T follicular helper cell (primary cell): ENCODE measurements at regions not wholly inside any gene's neighbourhood (a gene's known extent, or its start where the extent isn't known, plus 50 kb on each side); places are given as distances from the start of the nearest gene placed in this dataset.
A peak's percentile ranks its signal among the peaks of the same experiment; 100 is the strongest.

Experiments used
- DNase-seq: peaks from one replicate; pipeline ENCODE4 v3.0.0-alpha.2; 2020; ENCODE audit warnings: low read depth

DNA sequence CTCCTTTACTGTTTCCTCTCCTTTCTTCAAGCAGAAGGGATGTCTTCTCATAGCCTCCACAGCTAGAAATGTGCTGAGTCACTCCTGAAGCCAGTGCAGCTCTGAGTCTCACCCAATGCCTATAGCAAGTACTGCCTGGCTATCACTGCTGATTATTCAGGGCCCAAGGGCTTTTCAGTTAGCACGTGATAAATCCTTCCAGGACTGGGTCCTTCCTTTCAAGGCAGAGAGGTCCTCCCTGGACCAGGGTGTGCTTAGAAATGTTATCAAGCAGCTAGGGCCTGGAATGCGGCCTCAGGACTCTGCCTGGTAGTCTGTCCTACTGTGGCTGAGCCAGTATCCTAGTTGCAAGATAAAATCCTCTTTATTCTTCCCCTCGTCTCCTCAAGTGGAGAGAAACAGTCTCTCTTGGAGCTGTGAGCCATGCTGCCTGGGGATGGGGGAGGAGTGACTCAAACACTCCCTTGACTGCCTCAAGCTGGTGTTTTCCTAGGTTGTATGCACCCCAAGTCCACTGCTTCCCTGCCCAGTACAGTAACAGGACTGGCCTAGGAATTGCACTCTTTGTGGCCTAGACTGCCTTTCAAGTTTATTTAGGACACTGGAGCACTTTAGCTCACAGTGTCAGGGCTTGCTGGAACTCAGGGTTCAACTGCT is 198.7 kb upstream of the SERP2 start:
- no peak for DNase-seq

DNA sequence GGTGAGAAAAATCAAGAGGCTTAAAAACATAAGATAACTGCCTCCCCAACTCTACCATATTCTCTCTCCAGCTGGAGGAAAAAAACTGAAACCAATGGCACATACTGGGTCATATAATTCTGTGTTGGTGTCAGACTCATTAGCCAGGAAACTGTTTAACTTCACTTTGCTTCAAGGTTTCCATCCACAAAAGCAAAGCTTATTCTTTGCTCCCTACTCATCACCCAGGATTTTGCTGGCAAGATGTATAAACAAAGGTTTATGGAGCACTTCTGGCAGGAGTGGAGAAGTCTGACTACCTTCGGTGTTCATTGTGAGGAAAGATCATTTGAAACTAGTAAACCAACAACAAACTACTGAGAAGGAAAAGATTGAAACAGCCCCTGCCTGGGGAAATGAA is 197.5 kb upstream of the SERP2 start:
- no peak for DNase-seq

DNA sequence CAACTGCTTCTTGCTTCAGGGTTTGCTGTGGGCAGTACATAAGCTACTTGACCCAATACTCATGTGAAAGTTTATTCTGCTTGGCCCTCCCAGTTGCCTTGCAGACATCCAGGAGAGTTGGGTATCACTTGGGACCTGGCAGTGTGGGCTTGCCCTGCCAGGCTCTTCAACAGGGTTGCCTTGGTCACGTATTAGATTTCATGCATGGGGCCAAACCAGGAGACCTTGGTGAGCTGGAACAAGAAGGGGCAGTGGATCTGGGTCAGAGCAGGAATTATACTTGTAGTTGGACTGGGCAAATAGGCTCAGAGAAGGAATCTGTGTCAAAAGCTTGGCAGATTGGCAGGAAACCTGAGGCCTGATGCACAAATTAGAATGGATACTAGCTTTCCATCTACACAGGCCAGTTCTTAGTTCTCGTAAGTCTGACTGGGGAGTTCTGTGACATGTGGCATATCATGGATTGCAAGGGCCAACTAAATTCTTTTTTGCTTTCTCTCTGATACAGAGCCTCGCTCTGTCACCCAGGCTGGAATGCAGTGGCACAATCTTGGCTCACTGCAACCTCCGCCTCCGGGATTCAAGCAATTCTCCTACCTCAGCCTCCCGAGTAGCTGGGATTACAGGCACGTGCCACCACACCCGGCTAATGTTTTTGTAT is 192.6 kb upstream of the SERP2 start:
- no peak for DNase-seq

DNA sequence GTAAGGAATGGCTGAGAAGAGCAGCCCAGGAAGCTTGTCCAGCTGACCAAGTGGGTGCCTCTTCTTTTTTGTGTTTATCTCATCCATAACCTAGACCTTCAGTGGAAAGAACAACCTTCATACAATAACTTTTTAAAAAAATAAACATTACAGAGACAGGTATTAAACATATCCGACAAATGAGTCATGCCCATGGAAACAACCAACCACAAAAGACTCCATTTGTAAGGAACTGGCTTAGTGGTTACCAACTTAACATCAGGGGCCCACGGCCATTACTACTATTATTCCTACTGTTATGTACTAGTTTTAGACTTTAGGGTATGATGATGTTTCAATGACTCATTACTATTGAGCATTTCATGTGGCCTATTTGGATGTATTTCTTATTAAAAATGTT is 191.7 kb upstream of the SERP2 start:
- DNase-seq = no peak

DNA sequence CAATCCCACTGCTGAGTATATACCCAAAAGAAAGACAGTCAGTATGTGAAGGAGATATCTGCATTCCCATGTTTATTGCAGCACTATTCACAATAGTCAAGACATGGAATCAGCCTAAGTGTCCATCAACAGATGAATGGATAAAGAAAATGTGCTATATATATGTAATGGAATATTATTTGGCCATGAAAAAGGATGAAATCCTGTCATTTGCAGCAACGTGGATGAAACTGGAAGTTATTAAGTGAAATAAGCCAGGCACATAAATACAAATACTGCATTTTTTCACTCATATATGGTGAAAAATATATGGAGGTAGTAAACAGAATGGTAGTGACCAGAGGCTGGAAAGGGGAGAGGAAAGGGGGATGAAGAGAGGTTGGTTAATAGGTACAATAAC is 188.9 kb upstream of the SERP2 start:
- DNase-seq = no peak

DNA sequence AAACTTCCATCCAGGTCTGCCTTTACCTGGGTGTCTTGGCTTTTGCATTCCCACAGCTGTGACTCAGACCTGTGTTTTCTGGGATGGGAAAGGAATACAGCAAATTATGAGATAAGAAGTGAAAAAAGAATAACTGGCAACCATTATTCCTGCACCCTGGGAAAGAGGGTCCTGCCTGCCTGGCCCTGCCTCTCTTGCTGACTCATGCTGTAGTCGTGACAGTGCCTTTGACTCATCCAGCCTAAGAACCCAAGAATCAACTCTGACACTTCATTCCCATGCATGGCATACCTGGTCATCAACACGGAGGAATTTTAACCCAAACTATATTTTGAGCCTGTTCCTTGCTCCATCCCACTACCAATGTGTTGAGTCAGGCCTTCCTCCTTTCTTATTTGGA is 185.4 kb upstream of the SERP2 start:
- no peak for DNase-seq

DNA sequence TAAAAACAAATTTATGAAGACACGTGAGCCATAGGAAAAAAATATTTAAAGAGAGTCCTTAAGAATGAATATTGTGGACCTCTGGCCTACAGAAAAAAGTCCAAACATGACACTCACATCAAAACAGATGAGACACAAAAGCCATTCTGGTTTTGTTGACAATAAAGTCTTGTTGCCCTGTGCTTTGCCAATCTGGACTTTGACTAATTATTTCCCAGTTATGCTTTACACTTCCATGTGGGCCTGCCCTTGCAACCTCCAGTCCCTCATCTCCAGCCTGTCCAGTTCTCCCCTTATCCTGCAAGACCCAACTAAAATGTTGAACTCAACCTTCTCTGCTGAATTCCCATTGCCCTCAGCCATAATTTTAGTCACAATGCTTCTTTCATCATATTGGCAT is 184.5 kb upstream of the SERP2 start:
- DNase-seq = no peak

DNA sequence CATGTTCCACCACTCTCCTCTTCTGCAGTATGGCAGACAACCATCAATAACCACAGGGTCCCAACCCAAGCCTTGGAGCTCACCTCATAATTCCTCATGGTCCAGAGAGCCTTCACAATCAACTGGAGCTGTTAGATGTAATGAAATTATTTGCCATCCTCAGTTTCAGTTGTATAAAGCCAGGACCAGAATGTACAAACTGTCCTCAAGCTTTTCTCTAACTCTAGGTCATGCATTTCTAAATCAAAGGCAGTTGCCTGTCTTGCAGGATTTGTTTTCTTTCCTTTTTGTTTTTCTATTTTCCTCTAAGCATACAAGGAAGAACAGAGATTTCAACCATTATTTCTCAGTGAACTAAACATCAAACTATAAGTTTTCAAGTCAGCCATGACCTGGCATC is 182.5 kb upstream of the SERP2 start:
- no peak for DNase-seq

DNA sequence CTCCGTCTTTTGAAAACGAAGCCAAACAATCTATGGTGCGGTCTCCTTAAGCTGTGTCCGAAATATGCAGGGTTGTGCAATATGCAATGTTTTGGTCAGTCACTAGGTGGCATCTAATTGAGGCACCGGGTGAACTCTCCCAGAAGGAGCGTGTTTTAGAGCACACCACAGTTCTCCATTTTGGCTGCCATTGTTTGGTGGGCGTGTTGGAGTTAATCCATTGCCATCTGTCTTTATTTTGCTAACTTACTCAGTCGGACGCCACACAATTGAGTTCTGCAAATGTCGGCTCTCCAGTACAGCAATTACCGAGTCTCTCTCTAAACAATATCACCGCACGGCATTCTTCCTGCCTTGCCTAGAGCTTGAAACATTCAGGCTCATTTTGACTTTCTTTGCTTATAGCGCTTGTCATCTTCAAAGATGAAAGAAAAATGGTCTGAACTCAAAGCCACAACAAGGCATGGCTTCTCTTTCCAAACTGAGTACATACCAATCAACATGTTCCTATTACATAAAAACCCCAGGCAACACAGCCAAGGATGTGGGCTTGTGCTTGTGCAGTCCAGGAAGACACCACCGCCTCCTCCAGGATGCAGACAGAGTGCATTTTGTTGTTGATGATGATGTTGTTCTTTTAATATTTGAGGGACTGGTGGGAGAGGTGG is 182.0 kb upstream of the SERP2 start:
- peak; percentile 10 for DNase-seq

DNA sequence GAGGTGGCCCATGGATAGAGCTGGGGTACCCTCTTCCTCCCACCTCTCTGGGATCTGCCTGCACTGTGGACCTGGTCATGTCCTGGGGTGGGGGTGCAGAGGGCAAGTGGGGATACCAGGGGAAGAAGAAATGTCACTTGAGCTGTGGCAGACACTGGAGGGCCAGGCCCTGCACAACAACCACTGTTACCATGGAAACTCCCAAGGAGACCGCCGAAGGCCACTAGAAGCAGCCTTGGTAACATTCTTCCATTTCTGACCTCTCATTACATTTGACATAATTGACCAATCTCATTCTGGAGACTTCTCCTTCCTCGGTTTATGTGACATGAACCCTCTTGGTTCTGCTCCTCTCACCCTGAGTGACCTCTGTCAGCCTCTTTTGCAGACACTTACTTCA is 179.9 kb upstream of the SERP2 start:
- DNase-seq = no peak

DNA sequence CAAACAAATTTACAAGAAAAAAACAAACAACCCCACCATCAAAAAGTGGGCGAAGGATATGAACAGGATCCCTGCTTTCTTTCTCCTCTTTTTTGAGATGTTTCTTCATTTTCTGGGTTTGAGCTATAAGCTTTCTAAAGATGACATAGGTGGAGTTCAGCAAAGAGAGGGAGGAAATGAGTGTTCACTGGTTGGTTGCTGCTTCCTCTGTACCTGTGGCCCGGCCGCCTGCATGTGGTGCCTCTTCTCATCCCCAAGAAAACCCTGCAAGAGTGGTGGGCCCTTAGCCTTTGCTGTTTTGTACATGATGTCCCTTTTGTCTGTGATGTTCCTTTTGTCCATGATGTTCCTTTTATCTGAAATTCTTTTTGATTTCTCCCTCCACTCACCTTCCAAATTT is 178.4 kb upstream of the SERP2 start:
- no peak for DNase-seq

DNA sequence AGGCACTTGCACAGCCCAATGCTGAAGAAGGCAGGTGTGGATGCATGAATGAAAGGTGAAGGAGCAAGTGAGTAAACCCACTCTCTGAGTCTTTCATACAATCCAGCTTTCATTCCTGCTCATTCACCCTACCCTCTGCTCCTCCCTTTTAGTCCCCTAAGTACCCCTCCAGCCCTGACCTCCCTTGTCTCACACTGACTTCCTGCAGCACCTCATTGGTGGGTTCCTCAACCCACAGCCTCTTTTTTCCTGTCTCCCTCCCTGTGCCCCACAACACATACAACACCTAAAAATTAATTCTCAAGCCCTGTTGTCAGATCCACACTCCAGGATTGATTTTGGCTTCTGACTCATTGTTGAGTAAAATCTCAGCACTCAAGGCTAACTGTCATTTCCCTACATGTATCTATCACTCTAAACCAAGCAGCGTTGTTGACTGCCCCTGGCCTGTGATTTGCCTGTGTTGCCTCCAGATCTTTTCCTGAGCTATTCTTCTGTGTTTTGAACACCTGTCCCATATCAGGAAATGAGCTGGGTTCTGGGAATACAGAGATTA is 177.3 kb upstream of the SERP2 start:
- DNase-seq = no peak

DNA sequence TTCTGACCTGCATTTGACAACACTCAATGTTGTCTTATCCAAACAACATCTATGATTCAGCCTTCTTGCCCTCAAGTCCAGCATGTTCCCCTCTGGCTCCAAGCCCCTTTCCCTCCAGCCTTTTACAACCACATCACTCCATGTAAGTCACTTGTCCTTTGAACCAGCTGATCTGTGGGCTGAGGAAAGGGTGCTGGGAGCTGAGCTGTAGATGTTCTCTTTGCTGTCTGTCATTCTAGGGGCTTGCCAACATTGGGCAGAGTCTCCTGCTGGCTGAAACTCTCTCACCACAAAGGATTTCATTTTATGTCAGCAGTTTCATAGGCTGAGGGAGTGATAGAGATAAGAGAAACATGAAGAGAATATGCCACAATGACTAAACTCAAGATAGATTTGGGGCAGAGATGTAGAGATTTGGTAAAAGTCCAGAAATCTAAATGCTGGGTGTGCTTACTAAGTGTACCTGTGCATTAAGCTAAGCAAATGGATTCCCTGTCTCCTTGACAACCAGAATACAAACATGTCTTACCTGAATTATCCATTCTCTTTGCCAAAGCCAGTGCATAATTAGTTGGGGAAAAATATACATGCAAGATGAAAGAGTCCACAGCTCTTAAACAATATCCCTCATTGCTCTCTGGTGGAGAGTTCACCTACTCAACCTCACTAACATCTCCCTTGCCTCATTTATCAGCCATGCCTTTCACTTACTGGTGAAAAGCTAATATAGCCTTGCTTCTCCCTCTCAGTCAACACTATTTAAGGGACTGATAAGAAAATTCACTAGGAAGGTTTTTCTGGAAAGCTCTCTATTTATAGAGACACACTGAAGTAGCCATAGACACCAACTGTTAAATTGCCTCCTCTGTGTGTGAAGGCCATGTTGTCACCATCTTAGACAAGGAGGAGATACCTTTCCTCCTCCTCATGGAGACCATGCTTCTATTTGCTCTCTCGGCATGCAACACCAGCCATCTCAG is 175.5 kb upstream of the SERP2 start:
- no peak for DNase-seq

DNA sequence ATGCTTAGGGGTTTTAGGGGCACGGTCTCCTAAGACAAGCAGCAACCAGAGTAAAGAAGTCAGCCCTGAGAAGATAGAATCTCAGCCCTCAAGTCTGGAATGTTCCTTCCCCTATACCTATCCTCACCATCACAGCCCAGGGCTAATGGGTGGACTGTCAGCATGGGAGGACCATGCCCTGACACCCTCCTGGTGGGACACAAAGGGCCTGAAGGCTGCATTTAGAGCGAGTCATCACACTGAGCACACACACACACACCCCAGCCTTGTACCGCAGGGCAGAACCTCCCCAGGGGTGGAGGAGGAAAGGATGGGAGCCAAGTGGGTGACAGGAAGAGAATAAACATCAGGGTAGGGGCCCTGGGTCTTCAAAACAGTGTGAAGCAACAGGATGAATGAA is 174.8 kb upstream of the SERP2 start:
- no peak for DNase-seq

DNA sequence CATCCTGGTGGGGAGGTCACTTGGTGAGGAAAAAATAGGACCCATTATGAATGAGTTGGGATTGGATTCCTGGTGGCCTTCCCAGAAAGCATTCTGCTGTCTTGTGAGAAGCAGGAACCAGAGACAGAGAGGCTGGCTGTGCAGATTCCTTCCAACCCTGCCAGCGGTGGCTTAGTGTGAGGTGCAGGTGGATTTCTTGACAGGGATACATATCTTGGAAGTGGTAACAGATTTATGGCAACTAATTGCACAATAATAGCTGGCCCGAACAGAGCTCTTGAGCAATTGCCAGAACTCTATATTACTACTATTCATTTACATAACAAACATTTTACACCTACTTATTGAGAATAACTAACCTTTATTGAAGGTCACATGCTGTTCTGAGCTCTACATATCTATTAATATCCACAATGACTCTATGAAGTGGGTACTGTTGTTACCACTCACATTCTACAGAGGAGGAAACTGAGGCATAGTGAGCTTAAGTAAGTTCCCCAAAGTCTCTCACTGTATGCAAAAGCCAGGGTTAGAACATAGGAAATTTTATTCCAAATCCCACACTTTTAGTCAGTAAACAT is 173.9 kb upstream of the SERP2 start:
- DNase-seq = no peak

DNA sequence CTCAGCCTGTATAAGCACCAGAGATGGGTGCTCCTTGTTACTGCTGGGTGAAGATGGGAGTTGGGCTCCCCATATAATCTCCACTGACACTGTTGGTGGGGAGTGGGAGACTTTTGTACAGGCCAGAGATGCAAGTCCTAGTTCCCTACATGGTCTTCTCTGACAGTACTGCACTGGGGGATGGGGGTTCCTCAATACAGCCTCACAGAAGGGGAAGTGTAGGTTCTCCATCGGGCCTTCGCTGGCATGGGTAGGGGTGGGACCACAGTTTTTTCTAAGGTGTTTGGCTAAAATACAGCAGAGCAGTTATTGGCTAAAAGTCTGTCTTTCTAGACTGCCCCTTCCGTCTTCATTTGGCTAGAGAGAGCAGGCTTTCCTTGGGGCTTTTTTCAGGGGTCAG is 167.2 kb upstream of the SERP2 start:
- DNase-seq = no peak

DNA sequence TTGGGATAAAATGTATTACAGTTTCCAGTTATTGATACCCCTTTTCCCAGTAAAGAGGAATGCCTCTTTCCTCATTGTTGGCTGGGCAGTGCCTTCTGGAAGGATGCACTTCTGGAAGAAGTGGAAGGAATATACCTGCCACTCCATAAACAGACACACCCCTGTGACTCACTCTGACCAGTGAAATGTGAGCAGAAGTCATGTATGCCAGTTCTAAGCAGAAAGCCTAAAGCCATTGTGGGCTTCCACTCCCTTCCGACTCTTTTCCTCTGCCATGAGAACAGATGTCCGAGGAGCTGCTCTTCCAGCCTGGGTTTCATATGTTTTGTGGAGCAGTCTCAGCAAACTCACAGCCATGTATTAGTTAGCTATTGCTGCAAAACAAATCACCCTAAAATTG is 166.1 kb upstream of the SERP2 start:
- DNase-seq = no peak

DNA sequence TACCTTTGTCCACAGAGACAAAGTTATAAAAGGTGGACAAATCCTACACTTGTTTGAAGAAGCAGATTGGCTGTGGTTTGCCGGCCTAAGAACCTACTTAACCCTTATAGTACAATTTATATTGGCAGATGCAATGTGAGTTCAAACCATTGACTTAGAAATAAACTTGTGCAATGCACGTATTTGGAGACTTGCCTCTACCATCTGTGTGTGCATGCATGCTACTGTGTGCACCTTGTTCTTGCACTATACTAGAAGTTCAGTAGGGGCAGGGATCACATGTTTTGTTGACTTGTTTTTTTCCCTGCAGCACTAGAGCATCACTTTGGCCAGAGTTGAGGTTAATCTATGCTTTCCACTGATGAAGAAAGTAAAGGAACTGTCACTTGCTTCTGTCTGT is 163.1 kb upstream of the SERP2 start:
- no peak for DNase-seq

DNA sequence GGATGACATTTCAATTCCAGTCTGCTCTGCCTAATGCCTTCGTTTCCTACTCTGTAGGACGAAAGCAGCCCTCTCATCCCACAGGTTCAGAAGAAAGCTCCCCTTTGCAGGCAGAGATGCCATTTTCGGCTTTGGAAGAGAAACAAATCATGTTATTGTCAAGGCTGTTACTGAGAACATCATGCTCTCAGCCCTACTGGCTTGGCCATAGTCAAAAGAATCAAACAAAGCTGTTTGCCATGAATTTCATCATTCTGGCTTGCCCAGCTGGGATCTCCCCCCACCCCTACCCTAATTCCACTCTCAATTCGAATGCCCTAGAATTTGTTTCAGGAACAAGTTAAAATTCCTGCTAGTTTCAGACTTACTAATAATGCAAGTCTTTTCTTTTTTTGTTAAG is 162.3 kb upstream of the SERP2 start:
- no peak for DNase-seq

DNA sequence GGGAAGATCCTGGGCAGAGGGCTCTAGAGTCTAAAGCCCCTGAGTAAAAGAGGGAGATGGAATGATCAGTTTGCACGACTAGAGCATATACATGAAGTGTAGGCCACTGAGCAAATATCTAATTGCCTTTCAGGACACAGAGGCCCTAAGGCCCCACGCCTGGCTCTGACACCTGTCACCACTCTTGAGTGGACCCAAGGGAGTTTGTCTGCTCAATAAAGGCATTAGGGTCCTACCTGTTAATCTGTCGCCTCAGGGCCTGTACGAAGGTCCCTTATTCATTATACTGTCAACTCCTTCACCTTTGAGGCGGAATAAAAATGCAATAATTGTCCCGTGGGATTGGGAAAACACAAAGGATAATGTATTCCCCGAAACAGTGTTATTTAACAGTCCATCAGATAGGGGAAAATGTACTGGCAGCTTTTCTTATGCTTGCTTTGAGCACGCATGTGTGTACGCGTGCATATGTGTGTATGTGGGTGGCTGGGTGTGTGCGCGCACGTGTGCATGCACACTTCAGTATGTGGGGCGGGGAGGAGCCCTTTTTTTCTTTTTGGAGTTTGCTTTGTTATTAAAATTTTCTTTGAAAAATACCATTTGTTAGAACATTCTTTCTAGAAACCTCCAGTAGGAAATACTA is 161.8 kb upstream of the SERP2 start:
- no peak for DNase-seq
